Suprapubic skin (tissue), 4 donors: ENCODE measurements at regions not wholly inside any gene's neighbourhood (a gene's known extent, or its start where the extent isn't known, plus 50 kb on each side); places are given as distances from the start of the nearest gene placed in this dataset.

Source experiments
- CTCF ChIP-seq, 2 donors: fragments of 200-600 bp in 1 of 2; fragments of 450-650 bp in 1 of 2; sonication (generic) in 1 of 2; IDR thresholded peaks; one replicate each; pipeline ENCODE4 v1.5.1; 2016 to 2019; ENCODE audit warnings: antibody characterized with exemption in 2 of 2, mild to moderate bottlenecking in 1 of 2, moderate library complexity in 1 of 2
- POLR2A ChIP-seq, 2 donors: fragments of 450-650 bp; IDR thresholded peaks; one replicate each; pipeline ENCODE4 v1.6.1; 2017; ENCODE audit warnings: antibody characterized with exemption in 2 of 2, mild to moderate bottlenecking in 2 of 2, moderate library complexity in 2 of 2
- POLR2AphosphoS5 ChIP-seq, 3 donors: sonication (generic); formaldehyde crosslinking; IDR thresholded peaks; one replicate each; pipeline ENCODE4 v1.6.1; 2017; ENCODE audit warnings: antibody characterized with exemption in 3 of 3

GRCh38 chr12:9329019-9329418, 120.8 kb upstream of the PZP start:
- TF ChIP-seq CTCF (IDR thresholded peaks at IDR 0.05) (no peak), POLR2A (IDR thresholded peaks at IDR 0.05) (no peak), POLR2AphosphoS5 (IDR thresholded peaks at IDR 0.05) (no peak)
